K562 (cell line): ENCODE measurements at regions not wholly inside any gene's neighbourhood (a gene's known extent, or its start where the extent isn't known, plus 50 kb on each side); places are given as distances from the start of the nearest gene placed in this dataset.

Source experiments
- ATAC-seq: fragments of 200-7000 bp; cut with Tn5 transposase; 3 replicates; pipeline ENCODE4 v1.9.1; 2020; ENCODE audit warnings: moderate library complexity
- BruUV-seq: library from RNA; stranded (reverse); fragments of 400-500 nt; replicated peaks from 2 replicates; lab custom pipeline; 2021; lab: Mats Ljungman, UMichigan
- CTCF ChIA-PET: fragments of 300-600 bp; formaldehyde crosslinking; extraction: SDS; loops from one replicate; lab custom pipeline; 2021; ENCODE audit warnings: low intra/inter-chr PET ratio; lab: Yijun Ruan, JAX
- POLR2A ChIA-PET: fragments of 300-600, 350-650 bp; sonication (Branson Sonifier 250); formaldehyde crosslinking; extraction: SDS; loops from one replicate; lab custom pipeline; 2021; ENCODE audit warnings: antibody characterized with exemption, inconsistent platforms; lab: Yijun Ruan, JAX
- DNase-seq, 4 experiments: peaks; one replicate each; pipeline versions ENCODE4 v3.0.0 to v3.0.0-alpha.2; 2011 to 2018; ENCODE audit warnings: low spot score in 3 of 4, mixed read lengths in 3 of 4; ENCODE audit errors: extremely low read depth in 1 of 4
- FAIRE-seq: peaks from 2 replicates; lab custom pipeline; 2011; peaks lifted over from hg19 to GRCh38; lab: Jason Lieb, UNC
- H2AFZ ChIP-seq: 2 replicates; pipeline ENCODE4 v1.6.0; 2011; ENCODE audit warnings: low read depth, low read length, control low read depth, inconsistent platforms
- H3K27ac ChIP-seq: fragments of 200-600 bp; 3 replicates; pipeline ENCODE4 v1.8.0; 2011; ENCODE audit warnings: low read depth, mild to moderate bottlenecking, control low read depth, inconsistent platforms, low read length, moderate library complexity, mixed read lengths; ENCODE audit errors: extremely low read depth
- H3K27me3 ChIP-seq, 2 experiments: fragments of 300-600 bp in 1 of 2; 2 replicates in 1 of 2; 3 replicates in 1 of 2; pipeline versions ENCODE4 v1.6.0 to v1.8.0; 2011; ENCODE audit warnings: inconsistent platforms in 2 of 2, low read length in 2 of 2, mild to moderate bottlenecking in 1 of 2, mixed read lengths in 1 of 2, moderate library complexity in 1 of 2; ENCODE audit not compliant: control insufficient read depth in 2 of 2, insufficient read depth in 2 of 2
- H3K36me3 ChIP-seq: fragments of 300-600 bp; 3 replicates; pipeline ENCODE4 v1.8.0; 2011; ENCODE audit warnings: mild to moderate bottlenecking, low read length, inconsistent platforms; ENCODE audit not compliant: control insufficient read depth, insufficient read depth
- H3K4me1 ChIP-seq, 2 experiments: fragments of 200-600 bp in 1 of 2; replicated peaks in 1 of 2; 2 replicates in 1 of 2; 3 replicates in 1 of 2; pipeline versions ENCODE4 v1.5.1 to v1.8.0; 2011; ENCODE audit warnings: inconsistent platforms in 2 of 2, low read length in 2 of 2, mild to moderate bottlenecking in 1 of 2, mixed read lengths in 1 of 2, moderate library complexity in 1 of 2; ENCODE audit not compliant: control insufficient read depth in 2 of 2, insufficient read depth in 2 of 2
- H3K4me2 ChIP-seq: 2 replicates; pipeline ENCODE4 v1.6.1; 2011; ENCODE audit warnings: low read length, control low read depth, inconsistent platforms, mixed read lengths; ENCODE audit not compliant: insufficient read depth
- H3K4me3 ChIP-seq: fragments of 200-600 bp; sonication (generic), shearing (Covaris generic); 2 replicates; pipeline ENCODE4 v1.5.1; 2016; ENCODE audit warnings: control low read depth, inconsistent platforms
- H3K79me2 ChIP-seq: fragments of 200-600 bp; 3 replicates; pipeline ENCODE4 v1.8.0; 2011; ENCODE audit warnings: low read length, inconsistent platforms; ENCODE audit not compliant: control insufficient read depth, insufficient read depth
- H3K9ac ChIP-seq, 2 experiments: 2 replicates each; pipeline versions ENCODE4 v1.6.0 to v1.6.1; 2011; ENCODE audit warnings: low read depth in 2 of 2, low read length in 2 of 2, control low read depth in 1 of 2, inconsistent platforms in 1 of 2, mild to moderate bottlenecking in 1 of 2, mixed read lengths in 1 of 2; ENCODE audit not compliant: insufficient read depth in 1 of 2
- H3K9me1 ChIP-seq: one replicate; pipeline ENCODE4 v1.6.0; 2011; ENCODE audit warnings: inconsistent platforms, mild to moderate bottlenecking, low read length, moderate library complexity; ENCODE audit not compliant: control insufficient read depth, insufficient read depth
- H3K9me3 ChIP-seq: replicated peaks from 2 replicates; pipeline ENCODE4 v1.5.1; 2011; ENCODE audit warnings: low read depth, low read length, inconsistent platforms; ENCODE audit not compliant: control insufficient read depth, insufficient read depth
- H4K20me1 ChIP-seq: replicated peaks from 2 replicates; pipeline ENCODE4 v1.6.1; 2011; ENCODE audit warnings: low read length, inconsistent platforms, mixed read lengths; ENCODE audit not compliant: control insufficient read depth, insufficient read depth
- GTF2A2 ChIP-seq: IDR thresholded peaks from 2 replicates; pipeline ENCODE4 v1.6.1; 2016; ENCODE audit warnings: mild to moderate bottlenecking, missing genetic modification characterization, missing compliant biosample characterization
- HLTF ChIP-seq: fragments of 450-650 bp; IDR thresholded peaks from 2 replicates; pipeline ENCODE4 v1.6.1; 2016
- MTA3 ChIP-seq: fragments of 450-650 bp; formaldehyde crosslinking; IDR thresholded peaks from 2 replicates; pipeline ENCODE4 v1.6.1; 2017; ENCODE audit warnings: mild to moderate bottlenecking, borderline replicate concordance
- NFXL1 ChIP-seq: fragments of 450-650 bp; formaldehyde crosslinking; IDR thresholded peaks from 2 replicates; pipeline ENCODE4 v1.4.0; 2021; ENCODE audit warnings: mild to moderate bottlenecking
- SIN3B ChIP-seq: fragments of 450-650 bp; IDR thresholded peaks from 2 replicates; pipeline ENCODE4 v1.6.1; 2017; ENCODE audit warnings: low read depth, mild to moderate bottlenecking, moderate library complexity
- SP2 ChIP-seq: IDR thresholded peaks from 2 replicates; pipeline ENCODE4 v1.6.1; 2011; ENCODE audit warnings: mild to moderate bottlenecking, low read depth, low read length, moderate library complexity; ENCODE audit not compliant: poor library complexity, severe bottlenecking; ENCODE audit errors: extremely low read depth
- SRSF3 ChIP-seq: fragments of 200-400 bp; formaldehyde crosslinking; IDR thresholded peaks from 2 replicates; pipeline ENCODE4 v1.6.1; 2016; ENCODE audit warnings: mild to moderate bottlenecking, low read length, moderate library complexity; ENCODE audit not compliant: insufficient read depth
- TEAD2 ChIP-seq: fragments of 450-650 bp; IDR thresholded peaks from 2 replicates; pipeline ENCODE4 v1.6.1; 2016; ENCODE audit warnings: missing genetic modification characterization, control low read depth, missing compliant biosample characterization
- TRIM24 ChIP-seq, 2 experiments: fragments of 450-650 bp; IDR thresholded peaks; 2 replicates each; pipeline ENCODE4 v1.6.1; 2016
- U2AF1 ChIP-seq: fragments of 200-400 bp; formaldehyde crosslinking; optimal IDR thresholded peaks from 2 replicates; pipeline ENCODE3; 2017; ENCODE audit warnings: mild to moderate bottlenecking, low read depth, low read length, moderate library complexity
- ZC3H4 ChIP-seq: sonication (generic); formaldehyde crosslinking; IDR thresholded peaks from 2 replicates; pipeline ENCODE4 v1.9.0; 2021; ENCODE audit warnings: missing genetic modification reagents, borderline replicate concordance
- WGBS: fragments of 100-300 bp; shearing (Covaris generic); methylation state at CpG from one replicate; pipeline ENCODE4 v1.1.6; 2016; ENCODE audit warnings: low coverage, mixed read lengths; ENCODE audit not compliant: insufficient coverage; ENCODE audit errors: missing lambda C conversion rate; 5-methylcytosine and 5-hydroxymethylcytosine counted together
- in situ Hi-C: fragments of 300-500 bp; cut with MboI; formaldehyde crosslinking; loops from 4 replicates; pipeline ENCODE4 v1.15.0; 2018; ENCODE audit warnings: inconsistent platforms, mixed read lengths
- intact Hi-C: fragments of 100-400 bp; cut with micrococcal nuclease; formaldehyde crosslinking; loops from 2 replicates; pipeline ENCODE4 v1.14.2; 2022
- TF ChIP-seq, protein P1 (sequence below): fragments of 450-650 bp; IDR thresholded peaks from one replicate; pipeline ENCODE4 v1.6.1; 2018; ENCODE audit warnings: mild to moderate bottlenecking, moderate library complexity; ENCODE audit not compliant: partially characterized antibody
- TF ChIP-seq, protein P2 (sequence below): fragments of 250-450 bp; sonication (Bioruptor Pico); IDR thresholded peaks from 2 replicates; pipeline ENCODE4 v1.9.0; 2021; ENCODE audit warnings: mild to moderate bottlenecking, inconsistent platforms
- TF ChIP-seq, protein P3 (sequence below): sonication (generic); formaldehyde crosslinking; IDR thresholded peaks from 2 replicates; pipeline ENCODE4 v1.8.1; 2023; ENCODE audit warnings: mild to moderate bottlenecking, missing genetic modification reagents

DNA sequence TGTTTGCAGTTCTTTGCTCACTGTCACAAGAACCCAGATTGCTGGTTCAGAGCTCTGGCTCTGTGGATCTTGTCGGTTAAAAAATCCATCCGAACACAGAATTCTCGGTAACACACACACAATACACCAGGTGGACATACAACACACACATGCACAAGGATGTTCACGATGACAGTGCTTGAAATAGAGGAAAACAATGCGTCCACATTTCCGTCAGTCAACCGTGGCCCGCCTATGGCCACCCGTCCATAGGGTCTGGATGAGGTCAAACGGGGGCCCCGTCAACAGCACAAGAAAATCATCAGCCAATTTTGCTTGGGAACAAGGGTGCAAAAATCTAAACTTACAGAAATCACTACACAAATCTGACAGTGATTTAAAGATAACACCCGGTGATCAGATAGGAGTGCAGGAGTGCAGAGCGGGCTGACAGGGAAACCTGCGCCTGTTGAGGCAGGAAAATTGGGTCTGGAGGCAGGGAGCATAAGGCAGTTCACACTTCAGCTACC is 50.4 kb upstream of the SLC19A1 start (continued):
- TF ChIP-seq, protein P1, sequence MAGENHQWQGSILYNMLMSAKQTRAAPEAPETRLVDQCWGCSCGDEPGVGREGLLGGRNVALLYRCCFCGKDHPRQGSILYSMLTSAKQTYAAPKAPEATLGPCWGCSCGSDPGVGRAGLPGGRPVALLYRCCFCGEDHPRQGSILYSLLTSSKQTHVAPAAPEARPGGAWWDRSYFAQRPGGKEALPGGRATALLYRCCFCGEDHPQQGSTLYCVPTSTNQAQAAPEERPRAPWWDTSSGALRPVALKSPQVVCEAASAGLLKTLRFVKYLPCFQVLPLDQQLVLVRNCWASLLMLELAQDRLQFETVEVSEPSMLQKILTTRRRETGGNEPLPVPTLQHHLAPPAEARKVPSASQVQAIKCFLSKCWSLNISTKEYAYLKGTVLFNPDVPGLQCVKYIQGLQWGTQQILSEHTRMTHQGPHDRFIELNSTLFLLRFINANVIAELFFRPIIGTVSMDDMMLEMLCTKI: no peak

DNA sequence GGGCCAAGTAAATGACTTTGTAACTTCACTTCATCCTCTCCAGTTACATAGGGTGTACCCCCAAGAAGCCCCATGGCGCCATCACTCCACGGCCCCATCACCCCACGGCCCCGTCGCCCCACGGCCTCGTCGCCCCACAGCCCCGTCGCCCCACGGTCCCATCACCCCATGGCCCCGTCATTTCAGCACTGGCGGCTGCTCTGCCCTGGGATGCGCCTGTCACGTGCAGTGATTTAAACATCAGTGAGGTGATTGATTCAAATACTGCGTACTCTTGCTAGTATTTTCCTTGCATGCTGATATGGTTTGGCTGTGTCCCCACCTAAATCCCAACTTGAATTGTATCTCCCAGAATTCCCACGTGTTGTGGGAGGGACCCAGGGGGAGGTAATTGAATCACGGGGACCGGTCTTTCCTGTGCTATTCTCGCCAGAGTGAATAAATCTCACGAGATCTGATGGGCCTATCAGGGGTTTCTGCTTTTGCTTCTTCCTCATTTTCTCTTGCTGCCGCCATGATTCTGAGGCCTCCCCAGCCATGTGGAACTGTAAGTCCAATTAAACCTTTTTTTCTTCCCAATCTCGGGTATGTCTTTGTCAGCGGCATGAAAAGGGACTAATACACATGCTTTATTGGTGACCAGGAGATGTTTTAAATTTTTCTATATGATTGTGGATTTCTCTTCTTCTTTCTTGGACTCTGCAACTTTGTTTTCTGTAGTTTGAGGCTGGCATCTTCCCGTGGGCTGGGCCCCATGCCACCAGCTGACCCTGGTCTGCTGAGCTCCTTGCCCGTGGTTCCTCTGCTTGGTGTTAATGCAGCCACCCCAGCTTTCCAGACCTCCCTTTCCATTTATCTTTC is 50.1 kb upstream of the PCBP3 start:
- H3K4me1 ChIP-seq: peaks cover 23 to 55% of the 10 kb centered on the region in 2 experiments
- DNase-seq (peak in 2 of 4 experiments; percentile 7 to 84), FAIRE-seq (peak; percentile 58), ATAC-seq (peak; percentile 46)
- peak overlapping the region; percentile 70 for H3K27ac ChIP-seq
- H3K9ac ChIP-seq: peak overlapping the region; percentile 77 to 88
- H3K9me3 ChIP-seq: no peaks in the 10 kb centered on the region
- H3K27me3 ChIP-seq: no peaks in the 10 kb centered on the region; a peak in 2 of 5 replicates
- BruUV-seq: no TSS peak
- peaks cover 15% of the 10 kb centered on the region; the same call in 1 of the 2 replicates for H4K20me1 ChIP-seq
- peak overlapping the region; percentile 46 for H3K4me3 ChIP-seq
- H3K4me2 ChIP-seq: peak overlapping the region; percentile 80
- H3K36me3 ChIP-seq: peaks cover 33% of the 10 kb centered on the region
- peaks cover 41% of the 10 kb centered on the region for H3K79me2 ChIP-seq
- POLR2A ChIA-PET: interaction anchor here (1.1 kb wide), 1 partner anchor 52 kb away, joined by 6 read pairs; no protein-coding TSS in a partner anchor
- H3K9me1 ChIP-seq: peaks cover 12% of the 10 kb centered on the region
- in situ Hi-C loops: no loop called here
- WGBS: 26% methylated on average over 26 of the region's 26 CpGs
- intact Hi-C loops: loop anchor here (1.0 to 5.0 kb wide), 3 partner anchors 50 to 301 kb away; partner anchors contain the start of gene PCBP3
- H2AFZ ChIP-seq: peak overlapping the region; percentile 77
- CTCF ChIA-PET: interaction anchor here (1.4 kb wide), 1 partner anchor 37 kb away, joined by 14 read pairs; no protein-coding TSS in a partner anchor
- TF ChIP-seq NFXL1 (no peak), TEAD2 (tag) (no peak), TRIM24 (IDR thresholded peaks at IDR 0.05) (no peak), U2AF1 (no peak), ZC3H4 (CRISPR knock-in tag) (no peak), GTF2A2 (no peak), SIN3B (no peak), SRSF3 (no peak), MTA3 (no peak), HLTF (no peak), SP2 (no peak)
- TF ChIP-seq, protein P2, sequence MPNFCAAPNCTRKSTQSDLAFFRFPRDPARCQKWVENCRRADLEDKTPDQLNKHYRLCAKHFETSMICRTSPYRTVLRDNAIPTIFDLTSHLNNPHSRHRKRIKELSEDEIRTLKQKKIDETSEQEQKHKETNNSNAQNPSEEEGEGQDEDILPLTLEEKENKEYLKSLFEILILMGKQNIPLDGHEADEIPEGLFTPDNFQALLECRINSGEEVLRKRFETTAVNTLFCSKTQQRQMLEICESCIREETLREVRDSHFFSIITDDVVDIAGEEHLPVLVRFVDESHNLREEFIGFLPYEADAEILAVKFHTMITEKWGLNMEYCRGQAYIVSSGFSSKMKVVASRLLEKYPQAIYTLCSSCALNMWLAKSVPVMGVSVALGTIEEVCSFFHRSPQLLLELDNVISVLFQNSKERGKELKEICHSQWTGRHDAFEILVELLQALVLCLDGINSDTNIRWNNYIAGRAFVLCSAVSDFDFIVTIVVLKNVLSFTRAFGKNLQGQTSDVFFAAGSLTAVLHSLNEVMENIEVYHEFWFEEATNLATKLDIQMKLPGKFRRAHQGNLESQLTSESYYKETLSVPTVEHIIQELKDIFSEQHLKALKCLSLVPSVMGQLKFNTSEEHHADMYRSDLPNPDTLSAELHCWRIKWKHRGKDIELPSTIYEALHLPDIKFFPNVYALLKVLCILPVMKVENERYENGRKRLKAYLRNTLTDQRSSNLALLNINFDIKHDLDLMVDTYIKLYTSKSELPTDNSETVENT (CRISPR knock-in tag): no peak
- TF ChIP-seq, protein P3, sequence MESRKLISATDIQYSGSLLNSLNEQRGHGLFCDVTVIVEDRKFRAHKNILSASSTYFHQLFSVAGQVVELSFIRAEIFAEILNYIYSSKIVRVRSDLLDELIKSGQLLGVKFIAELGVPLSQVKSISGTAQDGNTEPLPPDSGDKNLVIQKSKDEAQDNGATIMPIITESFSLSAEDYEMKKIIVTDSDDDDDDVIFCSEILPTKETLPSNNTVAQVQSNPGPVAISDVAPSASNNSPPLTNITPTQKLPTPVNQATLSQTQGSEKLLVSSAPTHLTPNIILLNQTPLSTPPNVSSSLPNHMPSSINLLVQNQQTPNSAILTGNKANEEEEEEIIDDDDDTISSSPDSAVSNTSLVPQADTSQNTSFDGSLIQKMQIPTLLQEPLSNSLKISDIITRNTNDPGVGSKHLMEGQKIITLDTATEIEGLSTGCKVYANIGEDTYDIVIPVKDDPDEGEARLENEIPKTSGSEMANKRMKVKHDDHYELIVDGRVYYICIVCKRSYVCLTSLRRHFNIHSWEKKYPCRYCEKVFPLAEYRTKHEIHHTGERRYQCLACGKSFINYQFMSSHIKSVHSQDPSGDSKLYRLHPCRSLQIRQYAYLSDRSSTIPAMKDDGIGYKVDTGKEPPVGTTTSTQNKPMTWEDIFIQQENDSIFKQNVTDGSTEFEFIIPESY (CRISPR knock-in tag): peak; percentile 85
